HFFc6 (cell line): ENCODE measurements at regions not wholly inside any gene's neighbourhood (a gene's known extent, or its start where the extent isn't known, plus 50 kb on each side); places are given as distances from the start of the nearest gene placed in this dataset.

Experiments used
- DNase-seq: peaks from one replicate; pipeline ENCODE4 v3.0.0-alpha.2; 2018
- H3K27ac Mint-ChIP-seq: 2 replicates; pipeline ENCODE4 v1.8.0; 2020; ENCODE audit warnings: mild to moderate bottlenecking, mixed read lengths
- H3K27me3 Mint-ChIP-seq: 2 replicates; pipeline ENCODE4 v1.8.0; 2021; ENCODE audit warnings: mild to moderate bottlenecking, moderate library complexity, mixed read lengths; ENCODE audit not compliant: insufficient read depth
- H3K36me3 Mint-ChIP-seq: 2 replicates; pipeline ENCODE4 v1.8.0; 2021; ENCODE audit warnings: low read depth, mixed read lengths
- H3K4me1 Mint-ChIP-seq: 2 replicates; pipeline ENCODE4 v1.8.0; 2020; ENCODE audit warnings: low read depth, mixed read lengths
- H3K4me3 Mint-ChIP-seq: 2 replicates; pipeline ENCODE4 v1.8.0; 2020; ENCODE audit warnings: mild to moderate bottlenecking, moderate library complexity, mixed read lengths
- H3K9me3 Mint-ChIP-seq: 2 replicates; pipeline ENCODE4 v1.8.0; 2020; ENCODE audit warnings: mild to moderate bottlenecking, mixed read lengths
- CTCF ChIP-seq: fragments of 200-600 bp; sonication (generic); IDR thresholded peaks from 2 replicates; pipeline ENCODE4 v1.5.0; 2021; ENCODE audit warnings: antibody characterized with exemption, mild to moderate bottlenecking

DNA sequence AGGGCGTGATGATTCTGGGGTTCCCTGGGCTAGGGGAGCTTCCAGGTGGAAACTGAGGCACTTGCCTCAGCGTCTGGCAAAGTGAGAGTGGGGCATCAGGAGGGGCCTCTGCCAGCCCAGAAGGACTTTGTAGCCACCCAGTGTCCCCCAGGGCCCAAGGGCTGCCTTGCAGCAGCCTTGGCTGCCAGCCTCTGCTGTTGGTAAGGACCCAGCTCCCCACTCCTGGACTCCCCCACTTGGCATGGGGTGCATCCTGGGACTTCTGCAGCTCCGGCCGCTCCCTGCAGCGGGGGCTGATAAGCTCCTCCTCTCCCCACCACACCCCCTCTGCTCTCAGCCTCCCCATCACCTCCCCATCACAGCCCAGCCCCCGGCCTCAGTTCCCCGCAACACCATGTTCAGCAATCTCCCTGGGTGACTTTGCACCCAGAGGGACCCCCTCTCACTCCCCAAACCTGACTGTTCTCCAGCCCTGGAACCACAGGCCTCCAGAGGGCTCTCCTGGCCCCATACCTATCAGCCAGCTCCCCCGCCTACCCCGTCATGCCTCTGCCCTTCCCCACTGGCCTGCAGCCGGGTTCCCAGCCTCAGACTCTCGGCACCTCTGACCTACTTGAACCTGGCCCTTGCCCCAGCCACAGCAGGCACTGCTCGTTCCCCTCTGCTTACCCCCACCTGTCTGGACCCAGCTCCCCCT lies 113.0 kb downstream of the CRYAA start:
- DNase-seq, result no peak
- H3K4me3 Mint-ChIP-seq, result no peak overlapping the region
- H3K36me3 Mint-ChIP-seq, result no peaks in the 10 kb centered on the region
- H3K27ac Mint-ChIP-seq, result no peak overlapping the region
- H3K27me3 Mint-ChIP-seq, result peaks cover 12% of the 10 kb centered on the region
- H3K4me1 Mint-ChIP-seq, result no peaks in the 10 kb centered on the region
- H3K9me3 Mint-ChIP-seq, result no peaks in the 10 kb centered on the region
- no peak for TF ChIP-seq CTCF

GRCh38 chr21:43280949-43281633 lies 112.3 kb downstream of the CRYAA start:
- Mint-ChIP-seq H3K27me3 (peaks cover 14% of the 10 kb centered on the region), H3K36me3 (no peaks in the 10 kb centered on the region), H3K4me1 (no peaks in the 10 kb centered on the region), H3K4me3 (no peak overlapping the region), H3K9me3 (no peaks in the 10 kb centered on the region), H3K27ac (no peak overlapping the region)
- no peak for TF ChIP-seq CTCF
- DNase-seq, result no peak

GRCh38 chr21:43279578-43279894 lies 110.7 kb downstream of the CRYAA start:
- Mint-ChIP-seq H3K27me3 (peaks cover 18% of the 10 kb centered on the region), H3K27ac (no peak overlapping the region), H3K36me3 (no peaks in the 10 kb centered on the region), H3K4me3 (no peak overlapping the region), H3K4me1 (no peaks in the 10 kb centered on the region), H3K9me3 (no peaks in the 10 kb centered on the region)
- no peak for DNase-seq
- TF ChIP-seq CTCF, result no peak

DNA sequence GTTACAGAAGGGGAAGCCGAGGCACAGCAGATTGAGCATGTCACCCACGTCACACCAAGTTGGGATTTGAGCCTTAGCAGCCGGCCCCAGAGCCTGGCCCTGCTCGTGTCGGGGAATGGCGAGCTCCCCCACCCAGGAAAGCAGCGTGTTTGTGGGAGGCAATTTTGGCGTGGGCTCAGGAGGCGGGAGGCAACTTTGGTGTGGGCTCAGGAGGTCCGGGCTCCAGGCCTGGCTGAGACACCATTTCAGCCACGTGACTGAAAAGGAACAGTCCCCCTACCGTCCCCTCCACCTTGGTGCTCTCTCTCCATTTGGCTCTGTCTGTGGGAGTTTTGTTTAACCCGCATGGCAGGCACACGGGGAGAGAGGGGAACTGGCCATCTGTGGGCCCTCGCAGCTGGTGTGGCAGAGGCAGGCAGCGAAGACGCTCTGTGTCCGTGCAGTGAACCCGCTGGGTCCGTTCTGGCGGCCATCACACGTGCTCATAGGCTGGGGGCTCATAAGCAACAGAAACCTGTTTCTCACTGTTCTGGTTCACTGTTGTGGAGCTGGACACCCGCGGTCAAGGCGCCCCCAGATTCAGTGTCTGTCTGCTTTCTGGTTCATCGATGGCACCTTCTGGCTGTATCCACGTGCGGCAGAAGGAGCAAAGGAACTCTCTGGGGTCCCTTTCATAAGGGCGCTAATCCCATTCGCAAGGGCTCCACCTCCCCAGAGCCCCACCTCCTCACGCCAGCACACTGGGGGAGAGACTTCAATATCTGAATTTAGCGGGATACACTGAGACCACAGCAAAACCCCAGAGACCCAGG lies 110.2 kb downstream of the CRYAA start:
- no peak overlapping the region for H3K27ac Mint-ChIP-seq
- H3K4me1 Mint-ChIP-seq, result no peaks in the 10 kb centered on the region
- no peaks in the 10 kb centered on the region for H3K9me3 Mint-ChIP-seq
- H3K4me3 Mint-ChIP-seq, result no peak overlapping the region
- H3K27me3 Mint-ChIP-seq, result peaks cover 18% of the 10 kb centered on the region
- TF ChIP-seq CTCF, result no peak
- no peaks in the 10 kb centered on the region for H3K36me3 Mint-ChIP-seq
- DNase-seq, result no peak

GRCh38 chr21:43278359-43278758 lies 109.6 kb downstream of the CRYAA start:
- Mint-ChIP-seq H3K4me3 (no peak overlapping the region), H3K27ac (no peak overlapping the region), H3K9me3 (no peaks in the 10 kb centered on the region), H3K36me3 (no peaks in the 10 kb centered on the region), H3K27me3 (peaks cover 22% of the 10 kb centered on the region), H3K4me1 (no peaks in the 10 kb centered on the region)
- TF ChIP-seq CTCF, result no peak
- DNase-seq, result no peak
